Fibroblast of lung (primary cell): ENCODE measurements at regions not wholly inside any gene's neighbourhood (a gene's known extent, or its start where the extent isn't known, plus 50 kb on each side); places are given as distances from the start of the nearest gene placed in this dataset.

ENCODE experiments used
- CTCF ChIP-seq, 2 donors: IDR thresholded peaks in 1 of 2; conservative IDR thresholded peaks in 1 of 2; 1 replicate in 1 of 2; 2 replicates in 1 of 2; pipeline ENCODE4 v1.5.1; 2011 to 2012; ENCODE audit warnings: low read length in 2 of 2, control low read depth in 1 of 2, inconsistent platforms in 1 of 2, low read depth in 1 of 2, mild to moderate bottlenecking in 1 of 2
- EZH2 ChIP-seq: IDR thresholded peaks from 2 replicates; pipeline ENCODE4 v1.5.1; 2012; ENCODE audit warnings: low read length, control low read depth, mild to moderate bottlenecking; ENCODE audit errors: missing control alignments

DNA sequence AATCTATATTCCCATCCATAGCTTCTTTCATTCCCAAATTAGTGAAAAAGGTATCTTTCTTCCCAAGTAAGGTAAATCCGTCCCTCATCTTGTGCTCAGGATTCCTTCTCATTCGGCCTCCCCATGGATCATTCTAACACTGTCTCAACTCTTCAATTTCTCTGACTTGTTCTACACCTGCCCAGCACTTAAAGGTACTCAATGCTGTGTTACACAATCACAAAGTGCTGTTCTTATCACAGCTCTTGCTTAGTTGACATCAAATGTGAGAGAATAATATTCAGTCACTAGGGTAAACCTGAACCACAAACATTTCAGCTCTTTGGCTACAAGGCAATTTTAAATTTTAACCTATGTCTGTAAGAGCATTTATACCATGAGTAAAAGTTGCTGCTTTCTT lies 94.8 kb downstream of the DIRAS3 start:
- no peak for TF ChIP-seq CTCF (conservative IDR thresholded peaks at IDR 0.05 in 1 of 2, IDR thresholded peaks at IDR 0.05 in 1 of 2; ENCODE audit: low read depth in 1 of 2, low read length in 2 of 2)
- no peak for TF ChIP-seq EZH2
